GM18868 (cell line): ENCODE measurements at regions not wholly inside any gene's neighbourhood (a gene's known extent, or its start where the extent isn't known, plus 50 kb on each side); places are given as distances from the start of the nearest gene placed in this dataset.
"Not testable (repeated sequence)": the region's sequence is repeated elsewhere in the genome, so short reads cannot be mapped to it uniquely, and the experiment has no call there.

Source experiments
- ATAC-seq: cut with Tn5 transposase; IDR thresholded peaks from one replicate; pipeline ENCODE4 v1.9.1; 2021; ENCODE audit warnings: mild to moderate bottlenecking, moderate library complexity; ENCODE audit not compliant: unreplicated experiment

- no peak for ATAC-seq
Observed at GRCh38 chr16:85202631-85203461, 90.6 kb upstream of the CIBAR2 start.

- ATAC-seq: no peak
Observed at GRCh38 chr16:85203462-85203813, 91.2 kb upstream of the CIBAR2 start.

DNA sequence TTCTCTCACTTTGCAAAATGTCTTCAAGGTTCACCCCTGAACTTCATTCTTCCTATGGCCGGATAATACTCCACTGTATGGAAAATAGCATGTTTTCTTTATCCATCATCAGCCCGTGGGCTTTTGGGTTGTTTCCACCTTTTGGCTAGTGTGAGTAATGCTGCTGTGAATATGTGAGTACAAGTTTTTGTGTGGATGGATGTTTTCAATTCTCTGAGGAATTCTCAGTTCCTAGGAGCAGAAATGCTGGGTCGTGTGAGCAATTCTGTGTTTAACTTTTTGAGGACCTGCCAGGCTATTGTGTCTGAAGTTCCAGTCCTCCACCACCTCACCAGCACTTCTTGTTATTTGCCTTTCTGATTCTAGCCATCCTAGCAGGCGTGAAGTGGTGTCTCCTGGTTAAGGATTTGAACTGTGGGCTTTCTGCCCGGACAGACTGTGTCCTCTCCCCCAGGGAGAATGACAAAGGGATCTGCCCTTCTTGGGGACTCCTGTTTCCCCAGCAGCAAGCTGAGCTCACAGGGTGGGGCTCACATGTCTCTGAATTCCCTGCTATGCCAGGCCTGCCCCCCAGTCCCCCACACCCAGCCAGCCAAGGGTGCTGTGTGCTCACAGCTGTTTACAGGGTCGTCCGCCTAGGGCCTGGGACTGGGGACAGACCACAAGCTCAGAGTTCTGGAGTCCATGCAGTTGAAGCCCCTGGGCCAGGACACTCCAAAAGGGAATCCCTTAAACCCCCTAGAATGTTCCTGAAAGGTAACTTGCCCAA, 92.2 kb upstream of the CIBAR2 start:
- no peak for ATAC-seq

DNA sequence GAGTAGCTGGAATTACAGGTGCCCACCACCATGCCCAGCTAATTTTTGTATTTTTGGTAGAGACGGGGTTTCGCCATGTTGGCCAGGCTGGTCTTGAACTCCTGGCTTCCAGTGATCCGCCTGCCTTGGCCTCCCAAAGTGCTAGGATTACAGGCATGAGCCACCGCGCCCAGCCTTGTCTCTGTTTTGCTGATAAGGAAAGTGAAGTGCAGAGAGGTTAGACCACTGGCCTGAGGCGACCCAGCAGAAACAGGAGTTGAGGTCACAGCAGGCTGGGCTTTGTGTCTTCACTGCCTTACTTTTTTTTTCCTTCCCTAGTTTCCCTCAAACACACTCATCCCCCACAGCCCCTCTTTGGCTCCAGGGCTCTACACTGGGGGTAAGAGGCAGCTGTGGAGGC, 93.0 kb upstream of the CIBAR2 start:
- ATAC-seq: not testable (repeated sequence)

DNA sequence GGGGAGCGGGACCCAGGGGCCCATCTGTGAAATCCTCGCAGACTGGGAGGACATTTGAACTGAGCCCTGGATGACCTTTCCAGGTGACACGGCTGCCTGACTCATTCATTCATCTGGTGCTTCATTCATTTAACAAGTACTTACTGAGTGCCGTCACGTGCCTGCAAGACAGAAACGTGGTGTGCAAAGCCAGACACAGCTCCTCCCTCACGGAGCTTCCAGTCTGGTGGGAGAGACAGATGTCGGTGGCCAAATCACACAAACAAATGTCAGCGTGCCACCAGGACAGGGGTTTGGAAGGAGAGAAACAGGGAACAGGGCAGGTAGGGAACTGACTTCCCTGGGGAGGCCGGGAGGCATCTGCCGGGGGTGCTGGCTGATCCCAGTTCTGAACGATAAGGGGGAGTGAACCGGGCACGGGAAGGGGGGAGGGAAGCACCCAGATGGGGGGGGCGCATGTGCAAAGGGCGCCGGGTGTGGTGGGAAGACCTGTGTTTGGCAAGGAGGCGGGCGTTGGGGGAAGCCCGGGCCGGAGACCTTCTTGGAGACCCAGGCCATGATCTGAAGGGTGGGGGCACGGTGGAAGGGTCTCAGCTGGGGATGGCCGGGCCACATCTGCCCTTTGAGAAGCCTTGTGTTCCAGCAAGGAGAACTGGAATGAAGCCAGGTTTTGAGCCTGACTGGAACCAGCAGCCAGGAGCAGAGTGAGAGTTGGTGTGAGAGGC, 93.6 kb upstream of the CIBAR2 start:
- no peak for ATAC-seq

DNA sequence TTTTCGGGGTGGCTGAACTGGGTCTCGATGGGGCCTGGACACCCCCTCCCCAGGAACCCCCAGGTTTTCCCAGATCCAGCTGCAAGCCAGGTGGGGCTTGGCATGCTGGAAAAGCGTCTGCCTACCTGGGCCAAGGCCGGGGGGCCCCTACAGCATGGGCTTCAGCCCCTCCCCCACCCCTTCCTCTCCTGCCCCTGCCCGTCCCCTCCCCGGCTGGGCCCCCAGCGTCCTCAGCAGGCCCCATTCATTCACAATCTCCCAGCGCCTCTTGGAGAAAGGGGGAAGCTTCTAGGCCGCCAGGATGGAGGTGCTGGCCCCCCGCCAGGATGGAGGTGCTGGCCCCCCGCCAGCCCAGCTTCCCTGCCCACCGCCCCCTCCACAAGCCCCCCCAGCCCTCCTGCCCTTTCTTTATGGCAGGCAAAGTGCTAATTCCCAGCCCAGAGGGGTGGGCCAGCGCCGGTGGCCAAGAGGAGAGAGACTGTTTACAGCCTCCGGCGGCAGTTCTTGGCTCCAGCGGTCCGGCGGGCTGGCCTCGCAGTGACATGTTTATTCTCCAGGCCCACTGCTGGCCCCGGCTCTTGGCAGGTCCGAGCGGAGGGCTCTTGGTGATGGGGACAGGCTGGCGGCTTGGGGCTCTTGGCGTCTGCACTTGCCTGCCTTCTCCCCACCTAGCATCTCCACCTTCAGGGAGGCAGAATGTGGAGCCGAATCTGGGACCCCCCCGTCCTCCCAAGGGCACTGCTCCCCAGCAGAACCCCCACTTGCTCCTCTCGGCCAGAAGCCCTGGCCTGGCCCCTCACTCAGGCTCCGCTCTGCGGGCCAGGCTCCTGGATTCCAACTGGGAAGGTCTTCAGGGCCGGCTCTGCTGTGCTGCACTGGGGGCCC, 94.4 kb upstream of the CIBAR2 start:
- ATAC-seq: no peak

DNA sequence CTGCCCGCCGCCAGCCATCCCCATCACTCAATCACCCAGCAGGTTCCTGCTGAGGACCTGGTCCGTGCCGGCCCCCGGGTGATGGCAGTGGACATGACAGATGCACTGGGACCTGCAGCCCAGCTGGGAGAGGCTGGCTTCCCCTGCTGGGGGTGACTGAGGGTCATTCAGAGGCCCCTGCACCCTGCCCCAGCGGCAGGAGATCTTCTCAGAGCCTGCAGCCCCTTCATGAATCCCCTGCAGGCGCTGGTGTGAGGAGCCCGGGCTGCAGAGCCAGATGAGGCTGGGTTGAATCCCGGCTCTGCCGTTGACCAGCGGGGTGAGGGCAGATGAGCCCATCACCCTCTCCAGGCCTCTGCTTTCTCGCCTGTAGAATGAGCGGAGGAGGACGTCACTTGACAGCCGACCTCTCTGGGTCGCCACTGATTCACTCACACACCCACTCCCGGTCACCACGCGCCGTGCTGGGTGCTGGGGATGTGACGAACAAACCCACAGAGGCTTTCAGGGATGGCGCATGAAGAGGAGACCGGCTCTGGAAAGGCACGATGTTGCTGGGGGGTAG, 95.2 kb upstream of the CIBAR2 start:
- no peak for ATAC-seq

DNA sequence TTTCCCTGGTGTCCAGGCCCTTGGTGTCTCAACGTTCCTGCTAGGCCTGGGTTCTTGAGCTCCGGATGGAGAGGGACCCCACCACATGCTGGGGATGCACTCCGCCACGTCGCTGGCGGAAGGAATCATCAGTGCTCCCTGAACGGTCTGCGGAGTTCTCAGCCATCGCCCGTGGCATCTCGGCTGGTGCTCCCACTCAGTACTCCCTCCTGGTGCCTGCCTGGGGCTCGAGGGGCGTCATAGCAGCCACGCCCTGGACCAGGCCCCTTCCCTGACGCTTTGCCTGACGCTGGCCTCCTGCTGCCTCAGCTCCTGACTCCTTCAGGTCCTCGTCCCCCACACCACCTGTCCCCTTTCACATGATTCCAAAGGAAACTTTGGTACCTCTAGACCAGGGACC, 95.9 kb upstream of the CIBAR2 start:
- no peak for ATAC-seq

DNA sequence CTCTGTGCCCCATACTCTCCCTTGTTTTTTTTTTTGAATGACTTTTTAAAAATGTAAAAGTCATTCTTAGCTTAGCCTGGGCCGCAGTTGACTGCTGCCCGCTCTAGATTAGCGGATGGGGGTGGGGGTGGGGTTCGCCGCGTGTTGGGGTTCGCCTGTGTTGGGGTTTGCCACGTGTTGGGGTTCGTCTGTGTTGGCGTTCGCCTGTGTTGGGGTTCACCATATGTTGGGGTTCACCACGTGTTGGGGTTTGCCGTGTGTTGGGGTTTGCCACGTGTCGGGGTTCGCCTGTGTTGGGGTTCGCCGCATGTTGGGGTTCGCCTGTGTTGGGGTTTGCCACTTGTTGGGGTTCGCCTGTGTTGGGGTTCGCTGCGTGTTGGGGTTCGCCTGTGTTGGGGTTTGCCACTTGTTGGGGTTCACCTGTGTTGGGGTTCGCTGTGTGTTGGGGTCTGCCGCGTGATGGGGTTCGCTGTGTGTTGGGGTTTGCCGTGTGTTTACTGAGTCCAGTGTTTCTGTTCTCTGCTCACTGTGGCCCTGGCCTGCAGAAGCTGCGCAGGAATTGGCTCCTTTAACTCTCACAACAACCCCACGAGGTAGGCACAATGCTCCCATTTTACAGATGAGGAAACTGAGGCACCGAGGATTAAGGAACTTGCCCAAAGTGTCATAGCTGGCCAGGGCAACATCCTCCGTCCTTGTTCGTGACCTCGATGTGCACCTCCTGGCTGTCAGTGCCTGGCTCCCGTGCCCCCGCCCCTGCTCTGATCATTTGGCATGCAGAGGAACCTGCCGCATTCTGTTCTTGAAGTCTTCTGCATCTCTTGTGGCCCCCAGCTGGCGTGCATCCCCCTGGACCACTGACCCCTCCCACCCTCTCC, 96.6 kb upstream of the CIBAR2 start:
- no peak for ATAC-seq

DNA sequence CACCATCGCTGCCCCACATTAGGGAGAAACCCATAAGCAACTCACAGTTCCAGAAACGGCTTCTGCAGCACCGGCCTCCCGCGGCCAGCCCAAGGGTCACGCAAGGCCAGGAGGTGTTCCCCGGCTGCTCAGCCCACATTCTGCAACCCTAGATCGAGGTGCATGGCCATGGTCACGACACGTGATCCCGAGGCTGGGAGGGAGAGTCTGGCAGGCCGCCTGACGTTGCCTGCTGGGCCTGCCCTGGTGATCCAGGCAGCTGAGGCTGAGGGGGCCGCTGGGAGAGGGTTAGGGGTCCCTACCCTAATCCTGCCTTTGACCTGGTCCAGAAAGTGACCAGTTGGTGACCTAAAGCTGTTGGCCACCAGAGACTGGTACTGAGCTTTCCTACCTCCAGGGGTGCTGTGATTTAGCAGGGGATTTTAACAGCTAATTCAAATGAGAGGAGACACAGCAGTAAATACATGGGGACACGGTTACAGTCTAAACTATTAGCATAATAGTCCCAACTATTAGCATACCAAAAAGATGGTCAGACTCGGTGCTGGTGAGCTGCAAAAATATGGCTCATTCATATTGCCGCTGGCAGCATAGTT, 97.4 kb upstream of the CIBAR2 start:
- no peak for ATAC-seq

- ATAC-seq: no peak
Observed at GRCh38 chr16:85210423-85211169, 98.3 kb upstream of the CIBAR2 start.

GRCh38 chr16:85211271-85211801, 99.1 kb upstream of the CIBAR2 start:
- ATAC-seq: no peak

- ATAC-seq: no peak
Observed at GRCh38 chr16:85213926-85214675, 101.8 kb upstream of the CIBAR2 start.

DNA sequence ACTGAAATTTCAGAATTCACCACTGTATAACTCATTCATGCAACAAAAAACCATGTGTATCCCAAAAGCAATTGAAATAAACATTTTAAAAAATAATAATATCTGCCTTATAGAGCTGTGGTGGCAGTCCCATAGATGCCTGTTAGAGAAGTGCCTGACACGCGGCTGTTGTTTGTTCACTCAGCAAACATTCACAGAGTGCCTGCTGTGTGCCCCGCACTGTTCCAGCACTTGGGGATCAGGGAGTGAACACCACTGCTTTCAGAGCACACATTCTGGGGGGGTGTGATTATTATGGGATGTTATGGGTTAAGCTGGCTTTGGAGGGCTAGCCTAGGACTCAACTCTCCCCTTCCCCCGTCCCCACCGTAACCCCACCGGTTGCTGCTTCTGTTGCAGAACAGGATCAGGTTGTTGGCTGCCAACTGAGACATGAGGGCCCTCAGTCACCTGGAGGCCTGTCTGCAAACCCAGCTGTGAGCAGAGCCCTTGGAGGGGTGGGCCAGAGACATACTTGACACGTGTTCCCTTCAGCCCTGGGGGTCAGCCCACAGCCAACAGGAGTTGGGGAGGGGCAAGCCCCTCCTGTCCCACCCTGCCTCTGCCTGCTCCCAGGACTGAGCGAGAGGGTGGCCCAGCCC, 103.3 kb upstream of the CIBAR2 start:
- ATAC-seq: no peak

DNA sequence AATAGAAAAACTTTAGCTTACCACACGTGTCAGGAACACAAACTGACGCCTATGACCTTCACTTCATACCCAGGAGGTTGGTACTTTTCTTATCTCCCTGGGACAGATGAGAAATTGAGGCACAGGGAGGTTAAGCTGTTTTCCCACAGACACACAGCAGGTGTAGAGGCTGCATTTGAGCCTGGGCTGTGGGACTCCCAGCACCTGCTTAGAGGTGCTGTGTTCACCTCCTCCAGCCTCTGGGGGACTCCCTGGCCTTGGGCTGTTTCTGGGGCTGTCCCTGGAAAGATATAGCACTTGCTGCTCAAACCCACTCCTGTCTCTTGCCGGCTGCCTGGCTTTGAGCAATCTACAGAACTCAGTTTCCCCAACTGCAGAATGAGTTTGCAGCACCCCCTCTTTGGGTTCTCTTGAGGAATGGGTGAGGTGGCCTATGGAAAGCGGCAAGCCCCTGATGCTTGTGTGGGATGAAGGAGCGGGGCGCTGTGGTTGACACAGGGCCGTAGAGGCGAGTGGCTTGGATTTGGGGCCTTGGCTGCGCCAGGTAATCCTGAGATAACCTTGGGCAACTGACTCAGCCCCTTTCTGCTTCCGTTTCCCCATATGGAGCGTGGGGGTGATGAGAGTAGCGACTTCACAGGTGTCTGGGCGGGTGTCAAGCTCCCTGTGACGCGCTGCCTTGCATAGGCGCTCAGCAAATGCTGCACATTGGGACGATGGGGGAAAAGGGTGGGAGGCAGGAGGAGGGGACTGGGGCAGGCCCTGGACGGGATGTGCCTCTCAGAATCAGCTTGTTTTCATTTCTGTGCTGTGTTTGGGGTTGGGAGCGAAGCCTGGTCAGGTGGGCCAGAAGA, 104.5 kb upstream of the CIBAR2 start:
- ATAC-seq: no peak
